GM19238 (cell line): ENCODE measurements at regions not wholly inside any gene's neighbourhood (a gene's known extent, or its start where the extent isn't known, plus 50 kb on each side); places are given as distances from the start of the nearest gene placed in this dataset.

ENCODE experiments used
- DNase-seq: peaks from one replicate; pipeline ENCODE4 v3.0.0; 2011; ENCODE audit warnings: low spot score; ENCODE audit not compliant: insufficient read length

DNA sequence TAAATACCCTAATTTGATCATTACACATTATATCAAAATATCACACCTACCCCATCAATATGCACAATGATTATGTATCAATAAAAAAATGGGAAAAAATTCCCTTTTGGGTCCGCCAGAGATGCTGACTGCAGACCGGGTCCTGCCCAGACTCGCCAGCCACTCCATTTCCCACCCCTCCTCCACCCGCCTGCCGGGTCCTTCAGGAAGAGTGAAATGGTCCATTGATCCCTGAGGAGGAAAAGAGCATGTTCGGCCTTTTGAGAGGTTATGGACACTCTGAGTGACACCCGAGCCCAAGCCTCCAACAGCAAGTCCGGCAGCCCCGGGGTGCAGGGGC is 123.9 kb upstream of the ZFHX3 start:
- no peak for DNase-seq

- no peak for DNase-seq
Observed at GRCh38 chr16:73171380-73171779, 123.5 kb upstream of the ZFHX3 start.

DNA sequence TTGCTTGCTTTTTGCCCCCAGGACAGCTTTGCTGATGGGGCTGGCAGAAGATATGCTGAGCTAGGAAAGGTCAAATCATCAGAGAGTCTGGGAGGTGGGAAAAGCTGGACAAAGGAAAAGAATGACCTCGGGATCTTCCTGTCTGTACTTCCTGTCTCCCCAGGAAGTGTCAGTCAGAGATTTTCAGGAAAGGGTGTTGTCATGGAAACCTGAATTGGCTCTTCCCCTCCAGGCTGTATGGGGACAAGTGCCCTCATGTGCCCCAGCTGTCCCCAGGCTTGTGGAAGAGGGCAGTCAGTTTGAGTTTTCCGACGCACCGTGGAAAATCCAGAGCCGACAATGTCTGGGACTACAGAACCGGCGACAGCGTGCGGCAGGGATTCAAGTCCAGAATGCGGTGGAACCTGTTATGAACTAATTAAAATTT is 122.7 kb upstream of the ZFHX3 start:
- no peak for DNase-seq

GRCh38 chr16:73166947-73167550 is 119.1 kb upstream of the ZFHX3 start:
- no peak for DNase-seq

- no peak for DNase-seq
Observed at GRCh38 chr16:73166441-73166851, 118.5 kb upstream of the ZFHX3 start.

DNA sequence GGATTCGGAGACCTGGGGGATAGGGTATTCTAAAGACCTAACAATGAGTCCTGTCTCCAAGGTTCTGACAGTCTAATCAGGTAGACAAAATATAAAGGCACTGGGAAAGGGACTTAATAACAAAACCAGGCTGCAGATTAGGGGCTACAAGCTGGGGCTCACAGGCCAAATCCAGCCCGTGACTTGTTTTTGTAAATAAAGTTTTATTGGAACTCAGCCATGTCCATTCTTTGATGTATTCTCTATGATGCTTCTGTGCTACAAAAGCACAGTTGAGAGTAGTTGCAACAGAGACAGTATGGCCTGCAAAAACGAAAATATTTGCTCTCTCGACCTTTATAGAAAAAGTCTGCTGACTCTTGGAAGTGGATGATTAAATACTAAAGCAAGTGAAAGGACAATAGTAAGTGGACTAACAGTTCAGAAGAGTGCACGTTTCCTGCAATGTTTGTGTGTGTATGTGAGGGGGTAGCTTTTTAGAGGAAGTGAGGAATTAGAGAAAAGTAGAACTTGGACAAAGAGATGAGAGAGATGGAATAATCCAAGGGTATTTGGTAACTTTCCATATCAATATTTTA is 115.4 kb upstream of the ZFHX3 start:
- no peak for DNase-seq

DNA sequence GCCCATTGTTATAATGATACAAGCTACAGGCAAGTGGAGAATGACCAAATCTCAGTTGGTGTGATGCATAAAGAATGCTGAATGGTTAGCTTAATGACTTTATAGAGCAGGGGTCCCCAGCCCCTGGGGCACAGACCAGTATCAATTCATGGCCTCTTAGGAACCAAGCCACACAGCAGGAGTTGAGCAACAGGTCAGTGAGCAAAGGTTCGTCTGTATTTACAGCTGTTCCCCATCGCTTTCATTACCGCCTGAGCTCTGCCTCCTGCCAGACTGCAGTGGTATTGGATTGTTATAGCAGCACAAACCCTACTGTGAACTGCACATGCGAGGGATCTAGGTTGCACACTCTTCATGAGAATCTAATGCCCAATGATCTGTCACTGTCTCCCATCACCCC is 114.0 kb upstream of the ZFHX3 start:
- DNase-seq = no peak

DNA sequence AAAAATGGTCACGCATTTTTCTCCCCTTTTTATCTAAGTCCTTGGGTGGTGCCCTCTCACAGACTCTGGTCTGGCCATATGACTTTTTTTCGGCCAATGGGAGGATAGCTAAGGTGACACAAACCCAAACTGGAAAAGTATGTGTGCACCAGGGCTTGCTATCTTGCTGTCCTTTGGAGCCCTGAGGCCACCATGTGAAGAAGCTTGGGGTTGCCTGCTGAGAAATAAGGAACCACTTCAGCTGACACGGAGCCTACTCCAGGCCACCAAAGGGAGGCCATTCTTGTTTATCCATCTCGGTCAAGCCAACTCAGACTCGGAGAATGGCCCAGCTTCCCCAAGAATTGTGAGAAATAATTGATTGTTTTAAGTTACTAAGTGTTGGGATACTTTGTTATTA is 111.4 kb upstream of the ZFHX3 start:
- DNase-seq = no peak

- DNase-seq = no peak
Observed at GRCh38 chr16:73157861-73158260, 109.9 kb upstream of the ZFHX3 start.

DNA sequence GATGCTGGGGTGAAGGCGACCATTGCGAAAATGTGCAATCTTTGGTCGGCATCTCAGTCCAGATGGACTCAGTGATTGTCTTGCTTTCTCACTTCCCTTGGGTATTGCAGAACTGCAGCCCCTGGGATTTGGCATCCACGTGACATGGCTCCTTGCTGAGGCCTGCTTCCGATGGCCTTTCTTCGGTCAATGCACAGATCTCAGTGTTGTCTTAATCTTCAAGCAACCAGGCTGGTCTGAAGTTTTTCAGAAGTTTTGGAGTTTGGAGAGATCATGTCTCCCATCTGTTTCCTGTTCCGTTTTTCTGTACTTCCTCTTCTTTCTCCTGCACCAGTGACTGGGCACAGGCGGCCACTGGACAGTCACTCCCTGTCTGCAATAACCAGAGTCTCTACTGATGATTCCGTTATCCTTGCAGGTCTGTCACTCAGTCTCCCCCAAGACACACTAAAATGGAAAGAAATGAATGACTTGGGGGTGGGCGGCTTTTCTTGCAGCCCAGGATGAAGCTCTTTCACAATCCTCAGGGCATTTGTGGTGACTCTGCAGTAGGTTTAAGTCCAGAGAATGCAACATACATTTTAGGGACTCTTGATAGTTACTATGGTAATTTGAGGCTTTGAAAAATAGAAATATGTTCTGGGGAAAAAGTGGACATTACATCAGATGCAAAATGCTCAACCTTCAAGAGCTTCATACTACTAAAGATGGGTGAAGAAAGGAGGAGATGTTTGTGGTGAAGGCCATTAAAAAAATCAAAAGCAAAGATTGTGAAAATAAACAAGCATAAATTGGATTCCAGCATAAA is 106.3 kb upstream of the ZFHX3 start:
- no peak for DNase-seq

- DNase-seq = no peak
Observed at GRCh38 chr16:73152386-73153125, 104.6 kb upstream of the ZFHX3 start.

- DNase-seq = no peak
Observed at GRCh38 chr16:73151941-73152340, 104.0 kb upstream of the ZFHX3 start.

DNA sequence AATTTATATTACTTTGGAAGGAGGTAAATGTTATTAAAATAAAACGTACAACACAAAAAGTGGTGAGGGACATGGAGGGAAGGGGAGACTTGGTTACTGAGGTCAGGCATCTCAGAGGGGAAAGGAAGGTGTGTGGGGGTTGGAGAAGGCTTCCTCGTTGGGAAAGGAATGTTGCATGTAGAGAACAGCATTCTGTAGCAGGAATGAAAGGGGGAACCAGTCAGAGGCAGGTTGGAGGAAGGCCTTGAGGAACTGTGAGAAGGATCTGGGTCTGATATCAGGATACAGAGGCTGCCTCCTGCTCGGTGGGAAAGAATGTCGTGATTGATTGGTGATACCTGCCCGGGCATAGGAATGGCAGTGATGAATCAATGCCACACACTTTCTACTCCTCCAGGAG is 103.3 kb upstream of the ZFHX3 start:
- DNase-seq = no peak

GRCh38 chr16:73150786-73151185 is 102.9 kb upstream of the ZFHX3 start:
- no peak for DNase-seq

DNA sequence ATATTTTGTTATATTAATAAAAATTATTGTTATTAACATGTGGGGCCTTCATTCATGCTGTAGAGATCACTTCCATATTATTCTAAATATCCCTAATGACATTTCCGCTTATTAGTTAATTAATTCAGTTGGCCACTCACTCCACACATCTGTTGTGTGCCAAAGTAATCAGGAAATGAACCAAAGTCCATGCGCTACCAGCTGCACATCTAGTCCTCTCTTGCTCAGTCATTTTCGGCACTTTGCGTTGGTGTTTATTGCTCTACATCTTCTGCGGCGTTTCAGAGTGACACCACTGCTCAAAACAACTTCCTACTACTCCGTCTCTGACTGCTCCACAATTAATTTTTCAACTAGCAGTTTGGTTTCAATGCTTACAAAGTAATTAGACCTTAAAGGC is 101.4 kb upstream of the ZFHX3 start:
- DNase-seq = no peak

DNA sequence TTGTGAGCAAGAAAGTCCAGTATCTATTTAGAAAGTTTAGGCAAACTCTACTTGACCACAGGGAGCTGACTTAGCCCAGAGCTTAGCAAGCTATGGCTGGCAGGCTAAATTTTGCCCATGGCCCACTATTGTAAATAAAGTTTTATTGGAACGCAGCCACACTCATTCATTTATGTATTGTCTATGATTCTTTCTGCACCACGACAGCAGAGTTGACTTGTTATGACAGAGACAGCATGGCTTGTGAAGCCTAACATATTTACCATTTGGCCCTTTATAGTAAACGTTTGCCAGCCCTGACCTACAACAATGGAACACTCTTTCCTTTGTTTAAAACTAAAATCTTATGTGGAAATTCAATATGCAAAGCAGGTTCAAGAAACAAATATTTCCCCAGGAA is 100.0 kb upstream of the ZFHX3 start:
- DNase-seq = no peak

GRCh38 chr16:73145166-73145880 is 97.4 kb upstream of the ZFHX3 start:
- no peak for DNase-seq

GRCh38 chr16:73143576-73144422 is 95.9 kb upstream of the ZFHX3 start:
- DNase-seq = no peak

DNA sequence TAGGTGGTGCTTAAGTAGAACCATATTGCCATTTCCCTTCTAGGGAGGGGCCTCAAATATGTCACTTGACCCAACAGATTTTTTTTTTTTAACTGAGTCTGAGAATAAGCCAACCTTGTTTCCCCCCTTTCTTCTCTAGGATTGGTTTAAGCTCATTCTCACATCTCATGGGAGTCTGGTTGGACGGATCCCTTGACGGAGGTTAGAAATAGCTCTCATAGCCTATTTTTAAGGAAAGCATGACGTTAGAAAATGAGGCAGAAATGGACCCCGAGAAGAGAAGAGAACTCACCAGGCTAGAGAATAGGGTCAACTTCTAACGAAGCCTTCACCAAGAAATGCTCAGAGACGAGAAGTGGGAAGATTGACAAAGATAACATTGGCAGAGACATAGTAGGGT is 95.1 kb upstream of the ZFHX3 start:
- DNase-seq = no peak

GRCh38 chr16:73142053-73142854 is 94.3 kb upstream of the ZFHX3 start:
- DNase-seq = no peak
